Epidermal melanocyte (primary cell): ENCODE measurements at regions not wholly inside any gene's neighbourhood (a gene's known extent, or its start where the extent isn't known, plus 50 kb on each side); places are given as distances from the start of the nearest gene placed in this dataset.
"Not testable (repeated sequence)": the region's sequence is repeated elsewhere in the genome, so short reads cannot be mapped to it uniquely, and the experiment has no call there.

Experiments
- DNase-seq: peaks from one replicate; pipeline ENCODE4 v3.0.0; 2011; ENCODE audit warnings: low spot score; ENCODE audit not compliant: insufficient read length

GRCh38 chr4:97353876-97354275 is 789.4 kb downstream of the STPG2 start:
- no peak for DNase-seq

GRCh38 chr4:97359826-97360225 is 783.5 kb downstream of the STPG2 start:
- no peak for DNase-seq

GRCh38 chr4:97360733-97361132 is 782.5 kb downstream of the STPG2 start:
- DNase-seq = no peak

DNA sequence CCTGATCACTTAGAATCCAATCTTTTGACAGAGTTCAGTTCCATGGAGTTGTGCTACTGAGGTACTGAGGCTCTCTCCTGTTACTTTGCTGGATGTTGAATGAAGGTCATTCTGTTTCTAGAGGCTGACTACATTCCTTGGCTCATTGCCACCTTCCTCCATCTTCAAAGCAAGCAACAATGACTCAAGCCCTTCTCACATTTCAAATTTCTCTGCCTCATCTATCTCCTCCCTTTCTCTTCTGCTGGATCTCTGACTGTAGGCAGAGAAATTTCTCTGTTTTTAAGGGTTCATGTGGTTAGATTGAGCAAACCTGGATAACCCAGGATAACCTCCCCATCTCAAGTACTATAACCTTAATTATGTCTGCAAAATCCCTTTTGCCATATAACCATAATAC is 775.4 kb downstream of the STPG2 start:
- no peak for DNase-seq

DNA sequence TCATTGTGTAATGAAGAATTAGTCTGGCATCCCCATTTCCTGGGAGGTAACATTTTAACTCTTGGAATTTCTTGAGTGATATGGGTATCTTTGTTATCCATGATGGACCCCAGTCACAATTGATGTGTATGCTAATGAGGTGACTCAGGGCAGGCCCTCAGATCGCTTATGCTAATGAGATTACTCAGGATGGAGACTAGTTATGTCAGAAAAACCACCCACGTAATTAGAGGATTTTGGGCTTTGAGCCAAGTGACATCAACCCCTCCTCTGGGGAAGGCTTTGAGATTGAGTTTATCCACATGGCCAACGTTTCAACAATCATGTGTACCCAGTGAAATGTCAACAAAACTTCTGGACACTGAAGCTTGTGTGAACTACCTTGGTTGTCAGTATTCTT is 772.7 kb downstream of the STPG2 start:
- DNase-seq = no peak

DNA sequence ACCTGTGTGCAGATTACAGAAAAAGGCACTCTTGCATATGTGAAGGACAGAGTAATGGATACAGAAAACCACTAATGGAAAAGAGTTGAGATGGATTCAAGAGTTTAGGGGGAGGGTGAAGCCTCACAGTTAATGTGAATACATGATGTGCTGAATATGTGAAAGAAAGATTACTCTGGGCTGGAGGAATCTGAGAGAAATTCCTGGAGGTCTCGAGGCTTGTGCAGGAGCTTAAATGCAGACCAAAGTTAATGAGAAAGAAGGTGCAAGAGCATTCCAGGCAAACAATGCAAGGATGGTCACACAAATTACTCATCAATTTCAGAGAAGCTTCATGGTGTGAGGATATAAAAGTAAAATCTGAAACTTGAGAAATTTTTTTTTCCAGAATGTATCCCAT is 768.8 kb downstream of the STPG2 start:
- no peak for DNase-seq

GRCh38 chr4:97386969-97387368 is 756.3 kb downstream of the STPG2 start:
- no peak for DNase-seq

DNA sequence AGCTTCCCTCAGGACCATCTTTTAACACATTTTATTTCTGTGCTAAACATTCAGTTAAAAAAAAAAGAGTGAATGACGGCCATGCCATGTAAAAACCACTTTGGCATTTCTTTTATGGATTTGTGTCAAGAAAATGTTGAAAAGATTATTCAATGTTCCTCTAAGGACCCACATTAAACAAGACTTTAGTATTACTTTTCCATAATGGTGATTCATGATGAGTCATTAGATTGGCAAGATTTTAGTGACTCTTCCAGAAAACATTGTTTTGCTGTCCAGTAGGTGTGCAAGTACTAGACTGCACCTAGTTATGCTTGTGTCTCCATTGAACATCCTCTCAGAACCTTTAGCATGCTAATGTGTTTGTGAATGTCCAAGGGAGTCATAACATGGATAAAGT is 748.6 kb downstream of the STPG2 start:
- DNase-seq = no peak

- DNase-seq = no peak
Observed at GRCh38 chr4:97396097-97396496, 747.2 kb downstream of the STPG2 start.

DNA sequence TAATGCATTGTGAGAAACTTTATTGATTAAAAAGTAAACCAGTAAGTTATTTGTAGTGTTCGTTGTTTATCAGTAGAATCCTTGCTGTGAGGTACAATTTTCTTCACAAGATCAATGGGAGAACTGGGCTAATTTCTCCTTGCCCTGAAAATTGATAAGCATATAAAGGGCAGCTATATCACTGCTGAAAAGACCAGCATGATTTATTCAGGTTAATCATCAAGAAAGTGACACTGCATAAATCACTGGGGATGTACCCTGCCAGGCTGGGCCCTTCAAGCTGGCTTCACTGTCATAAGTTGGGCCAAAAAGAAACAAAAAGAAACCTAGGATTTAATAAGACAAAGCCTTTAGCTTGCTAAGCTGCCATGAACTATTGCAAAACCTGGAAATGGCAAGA is 746.7 kb downstream of the STPG2 start:
- DNase-seq = no peak

DNA sequence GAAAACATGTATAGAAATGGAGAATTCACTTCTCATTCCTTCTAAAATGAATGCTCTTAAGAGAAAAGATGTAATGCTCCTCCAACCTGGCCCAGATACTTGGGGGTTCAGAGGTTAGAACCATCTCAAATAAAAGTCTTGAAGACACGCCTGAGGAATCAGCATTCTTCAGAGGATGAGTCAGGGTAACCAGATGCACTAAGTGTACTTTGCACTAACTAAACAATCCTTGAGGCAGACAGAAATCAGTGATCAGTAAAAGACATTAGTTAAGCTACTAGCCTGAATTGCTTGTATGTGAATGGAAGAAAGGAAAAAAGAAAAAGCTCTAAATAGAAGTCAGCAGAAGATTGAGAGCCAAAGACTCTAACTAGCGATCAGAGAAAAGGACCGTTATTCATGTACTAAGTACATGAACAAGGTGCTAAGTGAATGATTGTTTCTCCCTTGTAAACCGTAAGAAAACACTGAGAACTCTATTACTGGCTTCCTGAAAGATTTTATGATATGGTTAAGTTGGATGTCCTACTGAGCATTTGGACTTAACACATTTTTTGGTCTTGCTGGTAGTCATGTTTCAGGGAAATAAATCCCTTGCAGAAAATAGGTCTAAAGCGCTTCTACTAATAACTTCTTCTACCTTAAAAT is 738.3 kb downstream of the STPG2 start:
- no peak for DNase-seq

- no peak for DNase-seq
Observed at GRCh38 chr4:97411356-97411755, 731.9 kb downstream of the STPG2 start.

- no peak for DNase-seq
Observed at GRCh38 chr4:97412331-97412730, 730.9 kb downstream of the STPG2 start.

GRCh38 chr4:97414161-97414560 is 729.1 kb downstream of the STPG2 start:
- DNase-seq = no peak

DNA sequence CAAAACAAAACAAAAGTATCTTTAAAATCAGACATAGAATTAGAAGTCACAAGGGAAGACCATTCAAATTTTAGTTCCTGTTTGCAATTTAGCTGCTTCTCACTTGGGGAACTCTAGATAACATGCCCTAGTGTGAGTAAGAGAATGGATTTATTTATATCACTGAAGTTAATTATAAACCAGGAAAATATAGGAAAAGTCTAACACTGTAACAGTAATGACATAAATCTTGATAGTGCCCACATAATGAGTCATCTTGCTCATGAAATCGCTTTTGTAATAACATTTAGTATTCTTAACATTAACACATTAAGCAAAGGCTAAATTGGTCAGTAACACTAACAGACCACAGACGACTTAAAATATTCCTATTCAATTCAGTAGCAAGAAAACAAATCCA is 710.7 kb downstream of the STPG2 start:
- no peak for DNase-seq

DNA sequence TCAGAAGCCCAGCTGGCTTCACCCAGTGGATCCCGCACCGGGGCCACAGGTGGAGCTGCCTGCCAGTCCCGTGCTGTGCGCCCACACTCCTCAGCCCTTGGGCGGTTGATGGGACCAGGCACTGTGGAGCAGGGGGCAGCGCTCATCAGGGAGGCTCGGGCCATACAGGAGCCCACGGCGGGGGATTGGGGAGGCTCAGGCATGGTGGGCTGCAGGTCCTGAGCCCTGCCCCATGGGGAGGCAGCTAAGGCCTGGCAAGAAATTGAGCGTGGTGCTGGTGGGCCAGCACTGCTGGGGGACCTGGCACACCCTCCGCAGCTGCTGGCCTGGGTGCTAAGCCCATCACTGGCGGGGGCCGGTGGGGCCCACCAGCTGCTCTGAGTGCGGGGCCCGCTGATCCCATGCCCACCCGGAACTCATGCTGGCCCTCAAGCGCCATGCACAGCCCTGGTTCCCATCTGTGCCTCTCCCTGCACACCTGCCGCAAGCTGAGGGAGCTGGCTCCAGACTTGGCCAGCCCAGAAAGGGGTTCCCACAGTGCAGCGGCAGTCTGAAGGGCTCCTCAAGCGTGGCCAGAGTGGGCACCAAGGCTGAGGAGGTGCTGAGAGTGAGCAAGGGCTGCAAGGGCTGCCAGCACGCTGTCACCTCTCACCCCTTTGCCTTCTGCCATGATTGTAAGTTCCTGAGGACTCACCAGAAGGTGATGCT is 705.1 kb downstream of the STPG2 start:
- DNase-seq = not testable (repeated sequence)

DNA sequence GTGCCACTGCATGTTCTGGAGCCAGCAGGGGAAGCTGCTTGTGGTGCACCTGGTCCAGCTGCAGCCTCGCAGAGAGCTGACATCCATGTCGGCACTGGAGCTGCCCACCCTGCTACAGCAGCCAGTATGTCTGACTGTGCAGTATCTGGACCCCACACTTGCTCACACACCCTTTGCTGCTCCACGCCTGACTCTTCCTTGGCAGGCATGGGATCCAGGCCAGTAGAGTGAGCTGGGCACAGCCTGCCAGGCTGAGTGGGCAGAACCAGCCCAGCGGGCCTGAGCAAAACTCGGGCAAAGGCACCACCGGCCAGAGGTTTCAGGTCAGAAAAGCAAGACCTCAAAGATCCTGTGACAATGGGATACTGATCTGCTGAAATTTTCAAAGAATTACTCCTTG is 690.1 kb downstream of the STPG2 start:
- no peak for DNase-seq

GRCh38 chr4:97457253-97457652 is 686.0 kb downstream of the STPG2 start:
- no peak for DNase-seq

- no peak for DNase-seq
Observed at GRCh38 chr4:97468272-97468671, 675.0 kb downstream of the STPG2 start.

GRCh38 chr4:97475621-97476020 is 667.7 kb downstream of the STPG2 start:
- no peak for DNase-seq

DNA sequence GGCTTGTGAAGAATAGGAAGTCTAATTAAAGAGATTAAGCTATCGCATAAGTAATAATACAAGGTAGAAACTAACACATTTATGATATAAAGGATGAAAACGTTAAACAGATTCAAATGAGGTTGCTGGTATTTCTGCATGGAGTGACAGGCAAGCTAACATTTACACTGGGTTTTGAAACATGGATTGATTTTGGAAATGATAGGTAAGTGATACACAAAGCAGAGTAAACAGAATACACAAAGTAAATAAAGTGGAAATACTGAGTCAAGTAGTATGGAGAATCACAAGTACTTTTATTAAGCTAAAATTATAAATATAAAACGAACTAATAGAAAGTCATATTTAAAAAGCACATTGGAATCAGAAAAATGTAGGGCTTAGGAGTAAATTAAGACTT is 665.3 kb downstream of the STPG2 start:
- DNase-seq = no peak

DNA sequence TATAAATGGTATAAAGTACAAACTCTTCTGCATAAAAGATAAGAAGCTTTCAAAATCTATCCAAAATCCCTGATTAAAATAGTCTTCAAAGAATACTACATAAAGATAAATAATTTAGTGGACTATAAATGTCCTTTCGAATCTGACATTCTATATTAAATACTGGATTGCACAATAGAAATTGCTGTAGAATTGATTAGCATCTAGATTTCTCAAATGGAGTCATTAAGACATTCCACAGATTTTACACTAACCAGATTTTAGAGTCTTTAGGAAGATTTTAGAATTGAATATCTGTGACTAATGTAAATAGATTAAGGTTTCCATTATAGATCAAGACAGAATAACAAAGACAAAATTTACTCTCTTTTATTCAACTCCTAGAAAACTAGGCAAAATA is 663.9 kb downstream of the STPG2 start:
- DNase-seq = no peak

- no peak for DNase-seq
Observed at GRCh38 chr4:97491856-97492255, 651.4 kb downstream of the STPG2 start.
